Calu3 (cell line): ENCODE measurements at regions not wholly inside any gene's neighbourhood (a gene's known extent, or its start where the extent isn't known, plus 50 kb on each side); places are given as distances from the start of the nearest gene placed in this dataset.
"Not testable (repeated sequence)": the region's sequence is repeated elsewhere in the genome, so short reads cannot be mapped to it uniquely, and the experiment has no call there.

Source experiments
- BruUV-seq: library from RNA; stranded (reverse); fragments of 400-500 nt; replicated peaks from 2 replicates; lab custom pipeline; 2021; lab: Mats Ljungman, UMichigan
- CTCF ChIA-PET: fragments of 300-600 bp; sonication (Branson Sonifier 250); formaldehyde crosslinking; loops from one replicate; lab custom pipeline; 2022; ENCODE audit warnings: antibody characterized with exemption; lab: Charles Lee
- DNase-seq: peaks from one replicate; pipeline ENCODE4 v3.0.0; 2022
- H3K27ac Mint-ChIP-seq: one replicate; pipeline ENCODE4 v1.8.0; 2022; ENCODE audit warnings: mixed read lengths; ENCODE audit not compliant: unreplicated experiment
- H3K27me3 Mint-ChIP-seq: one replicate; pipeline ENCODE4 v1.8.0; 2022; ENCODE audit warnings: mixed read lengths; ENCODE audit not compliant: unreplicated experiment
- H3K36me3 Mint-ChIP-seq: one replicate; pipeline ENCODE4 v1.8.0; 2022; ENCODE audit warnings: mild to moderate bottlenecking, moderate library complexity, mixed read lengths; ENCODE audit not compliant: insufficient read depth, unreplicated experiment
- H3K4me1 Mint-ChIP-seq: one replicate; pipeline ENCODE4 v1.8.0; 2022; ENCODE audit warnings: mild to moderate bottlenecking, low read depth, mixed read lengths; ENCODE audit not compliant: unreplicated experiment
- H3K4me3 Mint-ChIP-seq: one replicate; pipeline ENCODE4 v1.8.0; 2022; ENCODE audit warnings: mild to moderate bottlenecking, low read depth, moderate library complexity, mixed read lengths; ENCODE audit not compliant: unreplicated experiment
- H3K9me3 Mint-ChIP-seq: one replicate; pipeline ENCODE4 v1.8.0; 2022; ENCODE audit warnings: low read depth, mixed read lengths; ENCODE audit not compliant: unreplicated experiment
- CTCF ChIP-seq: fragments of 200-600 bp; IDR thresholded peaks from one replicate; pipeline ENCODE4 v1.8.0; 2022; ENCODE audit warnings: antibody characterized with exemption; ENCODE audit not compliant: unreplicated experiment
- intact Hi-C: fragments of 100-400 bp; cut with micrococcal nuclease; formaldehyde crosslinking; loops from one replicate; pipeline ENCODE4 v1.10.0; 2022; ENCODE audit not compliant: unreplicated experiment

DNA sequence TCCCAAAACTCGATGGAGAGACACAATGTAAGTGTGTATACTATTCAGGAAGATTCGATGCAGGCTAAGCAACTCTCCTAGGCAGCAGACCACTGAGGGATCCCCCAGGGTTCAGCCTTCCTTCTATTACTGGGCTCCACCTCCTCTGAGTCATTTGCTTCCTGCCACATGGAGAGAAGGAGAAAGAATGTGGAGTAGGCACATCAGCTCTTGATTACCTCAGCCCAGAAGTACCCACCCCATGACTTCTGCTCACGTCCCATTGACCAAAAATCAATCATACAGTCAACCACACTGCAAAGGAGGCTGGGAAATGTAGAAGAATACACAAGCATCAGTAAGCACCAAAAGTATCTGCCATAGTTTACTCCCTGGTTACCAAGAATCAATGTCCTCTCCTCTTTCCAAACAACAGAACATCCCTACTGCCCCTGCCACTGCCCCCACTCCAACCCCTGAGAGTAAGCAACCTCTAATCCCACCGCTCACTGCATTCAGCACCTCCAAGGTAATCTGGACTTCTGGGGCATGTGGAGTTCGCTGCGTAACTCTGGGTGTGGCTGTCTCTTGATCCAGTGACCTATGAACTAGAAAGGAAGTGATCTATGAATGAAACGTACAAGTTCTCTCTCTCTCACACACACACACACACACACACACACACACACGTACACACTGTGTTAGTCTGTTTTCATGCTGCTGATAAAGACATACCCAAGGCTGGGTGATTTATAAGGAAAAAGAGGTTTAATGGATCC, 91.2 kb upstream of the C1QTNF7 start:
- peak; percentile 0 for DNase-seq
- intact Hi-C loops: loop anchor here (10.0 kb wide), 1 partner anchor 118 kb away; no protein-coding TSS in a partner anchor
- peaks cover 10% of the 10 kb centered on the region for H3K27me3 Mint-ChIP-seq
- no peak for TF ChIP-seq CTCF
- CTCF ChIA-PET: no interaction called here
- peak overlapping the region; percentile 19 for H3K27ac Mint-ChIP-seq
- no peak overlapping the region for H3K4me3 Mint-ChIP-seq
- no TSS peak for BruUV-seq
- H3K9me3 Mint-ChIP-seq: no peaks in the 10 kb centered on the region
- H3K36me3 Mint-ChIP-seq: no peaks in the 10 kb centered on the region
- H3K4me1 Mint-ChIP-seq: peaks cover 8% of the 10 kb centered on the region

DNA sequence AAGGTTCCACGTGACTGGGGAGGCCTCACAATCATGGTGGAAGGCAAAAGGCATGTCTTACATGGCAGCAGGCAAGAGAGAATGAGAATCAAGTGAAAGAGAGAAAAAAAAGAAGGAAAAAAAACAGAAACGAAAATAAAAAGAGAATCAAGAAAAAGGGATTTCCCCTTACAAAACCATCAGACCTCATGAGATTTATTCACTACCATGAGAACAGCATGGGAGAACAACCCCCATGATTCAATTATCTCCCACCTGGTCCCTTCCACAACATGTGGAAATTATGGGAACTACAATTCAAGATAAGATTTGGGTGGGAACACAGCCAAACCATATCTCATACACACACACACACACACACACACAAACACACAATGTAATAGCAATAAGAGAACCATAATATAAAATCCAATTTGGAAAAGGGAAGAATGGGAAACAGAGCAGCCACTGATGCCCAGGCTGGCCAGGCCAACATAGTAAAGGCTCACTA, 90.6 kb upstream of the C1QTNF7 start:
- intact Hi-C loops: loop anchor here (10.0 kb wide), 1 partner anchor 118 kb away; no protein-coding TSS in a partner anchor
- DNase-seq, H3K36me3 Mint-ChIP-seq, CTCF ChIA-PET, H3K4me3 Mint-ChIP-seq, H3K4me1 Mint-ChIP-seq, BruUV-seq, H3K9me3 Mint-ChIP-seq: not testable (repeated sequence)
- Mint-ChIP-seq H3K27me3 (peaks cover 16% of the 10 kb centered on the region), H3K27ac (peak overlapping the region; percentile 19)

- Mint-ChIP-seq H3K27me3 (peaks cover 38% of the 10 kb centered on the region), H3K4me1 (peaks cover 8% of the 10 kb centered on the region), H3K9me3 (no peaks in the 10 kb centered on the region), H3K36me3 (no peaks in the 10 kb centered on the region), H3K27ac (no peak overlapping the region), H3K4me3 (no peak overlapping the region)
- TF ChIP-seq CTCF: no peak
- intact Hi-C loops: loop anchor here (10.0 kb wide), 1 partner anchor 115 kb away; no protein-coding TSS in a partner anchor
- no TSS peak for BruUV-seq
- DNase-seq: no peak
- CTCF ChIA-PET: no interaction called here
Observed at GRCh38 chr4:15339737-15340136, 88.1 kb upstream of the C1QTNF7 start.

GRCh38 chr4:15340332-15340731, 87.5 kb upstream of the C1QTNF7 start:
- BruUV-seq: no TSS peak
- H3K4me1 Mint-ChIP-seq: peaks cover 8% of the 10 kb centered on the region
- no peak for TF ChIP-seq CTCF
- no peak for DNase-seq
- no peak overlapping the region for H3K4me3 Mint-ChIP-seq
- H3K9me3 Mint-ChIP-seq: no peaks in the 10 kb centered on the region
- intact Hi-C loops: no loop called here
- H3K36me3 Mint-ChIP-seq: no peaks in the 10 kb centered on the region
- H3K27me3 Mint-ChIP-seq: peaks cover 38% of the 10 kb centered on the region
- CTCF ChIA-PET: no interaction called here
- H3K27ac Mint-ChIP-seq: no peak overlapping the region
